DOHH2 (cell line): ENCODE measurements at regions not wholly inside any gene's neighbourhood (a gene's known extent, or its start where the extent isn't known, plus 50 kb on each side); places are given as distances from the start of the nearest gene placed in this dataset.

ENCODE experiments used
- H3F3A ChIP-seq: fragments of 200-600 bp; sonication (generic), shearing (Covaris generic); 2 replicates; pipeline ENCODE4 v1.6.0; 2016; ENCODE audit warnings: antibody characterized with exemption, mild to moderate bottlenecking; ENCODE audit not compliant: control insufficient read depth, insufficient read depth
- H3K27ac ChIP-seq: fragments of 200-600 bp; sonication (generic); 2 replicates; pipeline ENCODE4 v1.5.1; 2014; ENCODE audit warnings: low read depth, mild to moderate bottlenecking, low read length, moderate library complexity
- H3K27me3 ChIP-seq: fragments of 200-600 bp; sonication (generic); 2 replicates; pipeline ENCODE4 v1.6.1; 2014; ENCODE audit warnings: mild to moderate bottlenecking, low read length, mixed read lengths; ENCODE audit not compliant: control insufficient read depth
- H3K36me3 ChIP-seq: fragments of 200-600 bp; sonication (generic); 2 replicates; pipeline ENCODE4 v1.6.1; 2014; ENCODE audit warnings: mild to moderate bottlenecking, low read length, moderate library complexity, mixed read lengths; ENCODE audit not compliant: control insufficient read depth
- H3K4me1 ChIP-seq: fragments of 200-600 bp; sonication (generic); 2 replicates; pipeline ENCODE4 v1.6.1; 2014; ENCODE audit warnings: mild to moderate bottlenecking, low read length, mixed read lengths; ENCODE audit not compliant: control insufficient read depth
- H3K4me2 ChIP-seq: fragments of 200-600 bp; sonication (generic); 2 replicates; pipeline ENCODE4 v1.6.0; 2014; ENCODE audit warnings: mild to moderate bottlenecking, low read length, moderate library complexity
- H3K4me3 ChIP-seq: fragments of 200-600 bp; sonication (generic); 2 replicates; pipeline ENCODE4 v1.5.1; 2014; ENCODE audit warnings: mild to moderate bottlenecking, low read length, mixed read lengths
- H3K79me2 ChIP-seq: fragments of 200-600 bp; sonication (generic); 2 replicates; pipeline ENCODE4 v1.6.1; 2014; ENCODE audit warnings: mild to moderate bottlenecking, low read length, mixed read lengths; ENCODE audit not compliant: control insufficient read depth
- H3K9me2 ChIP-seq: fragments of 200-600 bp; sonication (generic); replicated peaks from 2 replicates; pipeline ENCODE4 v1.6.1; 2014; ENCODE audit warnings: mild to moderate bottlenecking, low read length, mixed read lengths; ENCODE audit not compliant: control insufficient read depth
- H3K9me3 ChIP-seq: fragments of 200-600 bp; sonication (generic); 2 replicates; pipeline ENCODE4 v1.6.1; 2014; ENCODE audit warnings: antibody characterized with exemption, low read length, mixed read lengths; ENCODE audit not compliant: control insufficient read depth, insufficient read depth
- H4K20me1 ChIP-seq: fragments of 200-600 bp; sonication (generic); 2 replicates; pipeline ENCODE4 v1.6.0; 2014; ENCODE audit warnings: low read depth, mild to moderate bottlenecking, antibody characterized with exemption, low read length, moderate library complexity; ENCODE audit not compliant: control insufficient read depth, insufficient read depth
- CTCF ChIP-seq: fragments of 200-600 bp; sonication (generic); IDR thresholded peaks from one replicate; pipeline ENCODE4 v1.5.1; 2014; ENCODE audit warnings: antibody characterized with exemption, mild to moderate bottlenecking, low read depth, low read length; ENCODE audit not compliant: poor library complexity, severe bottlenecking
- EZH2phosphoT487 ChIP-seq: fragments of 200-600 bp; sonication (generic); IDR thresholded peaks from 2 replicates; pipeline ENCODE4 v1.6.1; 2017; ENCODE audit warnings: borderline replicate concordance, mild to moderate bottlenecking, antibody characterized with exemption, low read length, moderate library complexity, mixed read lengths

DNA sequence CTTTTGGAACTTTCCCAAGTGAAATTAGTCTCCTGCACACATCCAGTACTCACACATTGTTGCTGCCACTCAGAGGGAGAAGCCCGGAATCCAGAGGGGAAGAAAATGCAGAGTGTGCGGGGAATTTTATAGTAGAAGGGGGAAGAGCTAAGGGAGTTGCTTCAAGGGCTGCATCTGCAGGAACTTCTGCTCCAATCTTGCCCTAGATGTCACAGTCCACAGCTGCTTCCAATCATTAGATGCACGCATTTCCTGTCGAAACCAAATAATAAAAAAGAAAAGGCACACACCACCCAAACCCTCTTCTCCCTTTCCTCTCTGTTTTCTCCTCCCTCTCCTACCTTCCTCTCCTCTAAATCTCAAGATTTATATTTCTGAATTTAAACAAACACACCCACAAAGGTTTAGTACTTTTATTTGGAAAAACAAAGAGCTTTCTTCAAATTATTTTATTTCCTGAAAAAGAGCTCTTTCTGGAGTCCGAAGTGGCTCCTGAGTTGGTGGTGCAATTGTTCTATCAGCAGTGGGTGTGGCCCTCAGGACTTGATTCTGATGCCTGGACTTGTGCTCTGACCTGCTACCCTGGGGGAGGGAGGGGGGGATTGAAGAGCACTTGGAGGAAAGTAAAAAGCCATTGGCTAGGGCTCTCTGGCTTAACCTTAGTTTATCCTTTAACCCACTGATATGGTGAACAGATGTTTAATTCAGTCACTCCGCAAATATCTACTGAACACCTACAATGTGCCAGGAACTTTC lies 72.0 kb downstream of the KCNE4 start:
- TF ChIP-seq EZH2phosphoT487 (no peak), CTCF (no peak)
- Histone ChIP-seq H3K9me3 (no peaks in the 10 kb centered on the region), H3F3A (no peaks in the 10 kb centered on the region), H3K27ac (no peak overlapping the region), H3K27me3 (no peaks in the 10 kb centered on the region; the same call in 1 of the 2 replicates), H3K9me2 (no peaks in the 10 kb centered on the region), H4K20me1 (no peaks in the 10 kb centered on the region), H3K79me2 (no peaks in the 10 kb centered on the region), H3K4me2 (no peak overlapping the region), H3K4me1 (no peaks in the 10 kb centered on the region), H3K36me3 (no peaks in the 10 kb centered on the region), H3K4me3 (no peak overlapping the region)

DNA sequence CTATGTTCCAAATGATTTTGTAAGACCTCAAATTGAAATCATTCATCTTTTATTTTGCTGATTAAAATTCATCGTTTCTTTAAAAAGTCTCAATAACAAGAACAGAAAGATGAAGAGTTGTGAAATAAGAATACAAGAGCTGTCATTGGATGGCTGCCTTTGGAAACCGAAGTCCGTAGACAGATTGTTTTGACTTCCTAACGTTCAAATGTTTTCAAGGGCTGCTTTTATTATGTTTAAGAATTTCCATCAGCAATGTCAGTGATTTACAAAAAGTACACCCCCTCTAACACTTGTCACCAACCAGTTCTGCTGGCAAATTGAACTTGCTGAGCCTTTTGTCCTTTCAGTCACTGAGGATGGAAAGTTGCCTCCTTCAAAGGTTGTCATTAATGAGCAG lies 89.6 kb downstream of the KCNE4 start:
- H4K20me1 ChIP-seq, result no peaks in the 10 kb centered on the region
- no peaks in the 10 kb centered on the region for H3K79me2 ChIP-seq
- H3K27me3 ChIP-seq, result no peaks in the 10 kb centered on the region
- H3K9me3 ChIP-seq, result no peaks in the 10 kb centered on the region
- H3K9me2 ChIP-seq, result no peaks in the 10 kb centered on the region
- H3K4me3 ChIP-seq, result no peak overlapping the region
- TF ChIP-seq CTCF, result no peak
- TF ChIP-seq EZH2phosphoT487, result no peak
- H3K36me3 ChIP-seq, result no peaks in the 10 kb centered on the region
- H3K4me1 ChIP-seq, result no peaks in the 10 kb centered on the region
- no peak overlapping the region for H3K27ac ChIP-seq
- H3K4me2 ChIP-seq, result no peak overlapping the region
- no peaks in the 10 kb centered on the region for H3F3A ChIP-seq

DNA sequence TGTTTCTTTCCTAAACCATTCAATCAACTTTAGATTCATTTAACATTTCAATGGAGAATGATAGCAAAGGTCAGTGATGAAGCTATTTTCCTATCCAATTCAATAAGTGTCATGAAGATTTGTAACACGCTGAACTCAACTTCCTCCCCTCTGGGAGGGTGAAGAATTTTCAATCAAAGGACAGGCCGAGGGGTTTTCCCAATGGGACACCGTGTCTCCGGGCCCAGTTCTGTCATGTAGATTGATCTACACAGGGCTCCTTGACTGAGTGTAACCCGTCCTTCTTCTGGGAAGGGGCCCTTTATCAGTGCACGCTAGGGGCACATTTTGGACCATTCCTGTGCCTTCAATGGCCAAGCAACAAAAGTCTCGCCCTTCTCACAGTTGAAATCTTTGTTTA lies 90.1 kb downstream of the KCNE4 start:
- Histone ChIP-seq H3K4me1 (no peaks in the 10 kb centered on the region), H3K9me2 (no peaks in the 10 kb centered on the region), H3K27ac (no peak overlapping the region), H4K20me1 (no peaks in the 10 kb centered on the region), H3K27me3 (no peaks in the 10 kb centered on the region), H3K36me3 (no peaks in the 10 kb centered on the region), H3K4me2 (no peak overlapping the region), H3K79me2 (no peaks in the 10 kb centered on the region), H3K4me3 (no peak overlapping the region), H3F3A (no peaks in the 10 kb centered on the region), H3K9me3 (no peaks in the 10 kb centered on the region)
- TF ChIP-seq EZH2phosphoT487, result no peak
- TF ChIP-seq CTCF, result no peak
